Thoracic aorta (tissue), 2 donors: ENCODE measurements at regions not wholly inside any gene's neighbourhood (a gene's known extent, or its start where the extent isn't known, plus 50 kb on each side); places are given as distances from the start of the nearest gene placed in this dataset.

Experiments used
- ATAC-seq: fragments of 150-250 bp; one replicate; pipeline ENCODE4 v1.8.0; 2017; ENCODE audit warnings: low read depth; ENCODE audit not compliant: insufficient number of reproducible peaks, low FRiP score
- DNase-seq: peaks from one replicate; pipeline ENCODE4 v3.0.0-alpha.2; 2020; ENCODE audit warnings: low spot score
- H3K27ac ChIP-seq, 2 donors: fragments of 200-600 bp; sonication (generic); 1 replicate in 1 of 2; 2 replicates in 1 of 2; pipeline ENCODE4 v1.5.1; 2016; ENCODE audit warnings: mild to moderate bottlenecking in 2 of 2, moderate library complexity in 2 of 2
- H3K27me3 ChIP-seq: fragments of 200-600 bp; sonication (generic); replicated peaks from 2 replicates; pipeline ENCODE4 v1.6.0; 2016; ENCODE audit warnings: mild to moderate bottlenecking; ENCODE audit not compliant: insufficient read depth
- H3K36me3 ChIP-seq: fragments of 200-600 bp; sonication (generic); one replicate; pipeline ENCODE4 v1.5.1; 2016
- H3K4me1 ChIP-seq, 2 donors: fragments of 200-600 bp; sonication (generic); 1 replicate in 1 of 2; 2 replicates in 1 of 2; pipeline versions ENCODE4 v1.5.1 to v1.6.0; 2016; ENCODE audit warnings: low read depth in 2 of 2, mild to moderate bottlenecking in 1 of 2; ENCODE audit not compliant: control insufficient read depth in 1 of 2
- H3K4me3 ChIP-seq: fragments of 200-600 bp; sonication (generic); 2 replicates; pipeline ENCODE4 v1.5.1; 2016; ENCODE audit warnings: mild to moderate bottlenecking
- H3K9me3 ChIP-seq: fragments of 200-600 bp; sonication (generic); 2 replicates; pipeline ENCODE4 v1.5.1; 2016
- CTCF ChIP-seq: fragments of 200-600 bp; sonication (generic); IDR thresholded peaks from one replicate; pipeline ENCODE4 v1.5.1; 2019; ENCODE audit warnings: antibody characterized with exemption

DNA sequence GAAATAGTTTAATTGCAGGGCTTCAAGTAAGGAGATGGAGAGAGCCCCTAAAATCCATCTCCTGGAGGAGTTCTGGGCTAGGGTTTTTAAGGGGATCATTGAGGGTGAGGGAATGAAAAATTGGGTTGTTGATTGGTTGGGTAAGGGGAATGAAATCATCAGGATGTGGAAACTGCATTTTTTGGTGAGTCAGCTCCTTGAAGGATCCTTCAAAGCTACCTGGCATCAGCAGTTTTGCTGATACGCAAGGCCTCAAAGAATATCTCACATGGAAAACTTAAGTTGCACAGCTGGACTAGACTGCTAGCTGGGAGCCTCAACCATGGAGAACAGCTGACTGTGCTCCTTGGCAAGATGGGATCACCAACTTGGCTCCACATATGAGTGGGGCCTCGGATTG, 136.7 kb downstream of the FGF10 start:
- Histone ChIP-seq H3K36me3 (no peaks in the 10 kb centered on the region), H3K27ac (no peak overlapping the region), H3K4me3 (no peak overlapping the region), H3K4me1 (no peaks in the 10 kb centered on the region), H3K9me3 (no peaks in the 10 kb centered on the region), H3K27me3 (no peaks in the 10 kb centered on the region)
- ATAC-seq, result no peak
- TF ChIP-seq CTCF, result no peak
- DNase-seq, result no peak

GRCh38 chr5:44246986-44247385, 142.2 kb downstream of the FGF10 start:
- no peak for ATAC-seq
- H3K27ac ChIP-seq, result no peak overlapping the region
- H3K4me3 ChIP-seq, result no peak overlapping the region
- no peak for DNase-seq
- H3K27me3 ChIP-seq, result no peaks in the 10 kb centered on the region
- H3K9me3 ChIP-seq, result no peaks in the 10 kb centered on the region
- no peak for TF ChIP-seq CTCF
- H3K36me3 ChIP-seq, result no peaks in the 10 kb centered on the region
- no peaks in the 10 kb centered on the region for H3K4me1 ChIP-seq

- no peak for TF ChIP-seq CTCF
- ATAC-seq, result no peak
- H3K27me3 ChIP-seq, result no peaks in the 10 kb centered on the region
These were observed 143.3 kb downstream of the FGF10 start for GRCh38 chr5:44245935-44246334.

DNA sequence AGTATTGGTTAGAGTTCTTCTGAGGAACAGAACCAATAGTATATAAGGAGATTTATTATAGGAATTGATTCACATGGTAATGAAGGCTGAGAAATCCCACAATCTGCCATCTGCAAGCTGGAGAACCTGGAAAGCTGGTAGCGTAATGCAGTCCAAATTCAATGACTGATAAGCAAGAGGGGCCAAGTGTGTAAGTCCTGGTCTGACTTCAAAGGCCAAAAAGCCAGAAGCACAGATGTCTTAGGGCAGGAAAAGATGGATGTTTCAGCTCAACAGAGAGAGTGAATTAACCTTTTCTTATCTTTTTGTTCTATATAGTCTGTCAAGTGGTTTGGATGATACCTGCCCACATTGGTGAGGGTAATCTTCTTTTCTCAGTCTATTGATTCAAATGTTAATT, 146.4 kb downstream of the FGF10 start:
- Histone ChIP-seq H3K9me3 (no peaks in the 10 kb centered on the region), H3K27me3 (no peaks in the 10 kb centered on the region), H3K4me1 (no peaks in the 10 kb centered on the region), H3K36me3 (no peaks in the 10 kb centered on the region), H3K4me3 (no peak overlapping the region), H3K27ac (no peak overlapping the region)
- ATAC-seq (no peak), DNase-seq (no peak)
- TF ChIP-seq CTCF, result no peak

More at GRCh38 chr5:44245935-44246334, 143.3 kb downstream of the FGF10 start:
- H3K9me3 ChIP-seq, result no peaks in the 10 kb centered on the region
- H3K4me1 ChIP-seq, result no peaks in the 10 kb centered on the region
- H3K36me3 ChIP-seq, result no peaks in the 10 kb centered on the region
- H3K27ac ChIP-seq, result no peak overlapping the region
- H3K4me3 ChIP-seq, result no peak overlapping the region
- DNase-seq, result no peak

GRCh38 chr5:44236040-44236439, 153.2 kb downstream of the FGF10 start:
- TF ChIP-seq CTCF, result no peak
- Histone ChIP-seq H3K9me3 (no peaks in the 10 kb centered on the region), H3K4me3 (no peak overlapping the region), H3K36me3 (no peaks in the 10 kb centered on the region), H3K27me3 (no peaks in the 10 kb centered on the region), H3K27ac (no peak overlapping the region), H3K4me1 (no peaks in the 10 kb centered on the region)
- DNase-seq, result no peak
- ATAC-seq, result no peak
